Gastroesophageal sphincter (tissue), 3 donors: ENCODE measurements at regions not wholly inside any gene's neighbourhood (a gene's known extent, or its start where the extent isn't known, plus 50 kb on each side); places are given as distances from the start of the nearest gene placed in this dataset.

ENCODE experiments used
- EP300 ChIP-seq: sonication (generic); formaldehyde crosslinking; IDR thresholded peaks from one replicate; pipeline ENCODE4 v1.6.1; 2017; ENCODE audit warnings: antibody characterized with exemption, mild to moderate bottlenecking
- POLR2A ChIP-seq, 2 donors: fragments of 450-650 bp; IDR thresholded peaks; one replicate each; pipeline ENCODE4 v1.6.1; 2017; ENCODE audit warnings: antibody characterized with exemption in 2 of 2, mild to moderate bottlenecking in 2 of 2, moderate library complexity in 1 of 2
- POLR2AphosphoS5 ChIP-seq: sonication (generic); formaldehyde crosslinking; IDR thresholded peaks from one replicate; pipeline ENCODE4 v1.6.1; 2017; ENCODE audit warnings: antibody characterized with exemption
- TF ChIP-seq, protein P1 (sequence below), 4 experiments: fragments of 200-600 bp in 2 of 4; fragments of 450-650 bp in 2 of 4; sonication (generic) in 1 of 4; IDR thresholded peaks; one replicate each; pipeline ENCODE4 v1.5.1; 2017 to 2019; ENCODE audit warnings: antibody characterized with exemption in 4 of 4, mild to moderate bottlenecking in 2 of 4, moderate library complexity in 2 of 4

DNA sequence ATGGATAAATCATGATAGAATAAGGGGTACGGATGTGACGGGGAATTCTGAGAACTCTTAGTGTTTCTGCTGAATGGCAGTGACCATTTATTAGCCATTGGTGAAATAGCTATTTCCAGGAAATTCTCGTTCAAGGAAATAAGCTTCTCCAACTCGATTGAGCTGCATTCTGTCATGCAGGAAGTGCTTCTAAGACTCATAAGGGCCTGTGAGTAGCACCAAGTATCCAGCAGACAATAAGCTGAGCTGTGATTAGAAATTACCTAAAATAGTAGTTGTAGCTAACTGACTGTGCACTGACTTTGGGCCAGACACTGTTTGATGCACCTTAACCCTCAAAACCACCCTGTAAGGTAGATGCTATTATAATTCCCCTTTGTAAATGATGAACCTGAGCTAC, 107.8 kb upstream of the IRX5 start:
- TF ChIP-seq POLR2A (IDR thresholded peaks at IDR 0.05) (no peak), EP300 (no peak), POLR2AphosphoS5 (no peak)
- TF ChIP-seq, protein P1, sequence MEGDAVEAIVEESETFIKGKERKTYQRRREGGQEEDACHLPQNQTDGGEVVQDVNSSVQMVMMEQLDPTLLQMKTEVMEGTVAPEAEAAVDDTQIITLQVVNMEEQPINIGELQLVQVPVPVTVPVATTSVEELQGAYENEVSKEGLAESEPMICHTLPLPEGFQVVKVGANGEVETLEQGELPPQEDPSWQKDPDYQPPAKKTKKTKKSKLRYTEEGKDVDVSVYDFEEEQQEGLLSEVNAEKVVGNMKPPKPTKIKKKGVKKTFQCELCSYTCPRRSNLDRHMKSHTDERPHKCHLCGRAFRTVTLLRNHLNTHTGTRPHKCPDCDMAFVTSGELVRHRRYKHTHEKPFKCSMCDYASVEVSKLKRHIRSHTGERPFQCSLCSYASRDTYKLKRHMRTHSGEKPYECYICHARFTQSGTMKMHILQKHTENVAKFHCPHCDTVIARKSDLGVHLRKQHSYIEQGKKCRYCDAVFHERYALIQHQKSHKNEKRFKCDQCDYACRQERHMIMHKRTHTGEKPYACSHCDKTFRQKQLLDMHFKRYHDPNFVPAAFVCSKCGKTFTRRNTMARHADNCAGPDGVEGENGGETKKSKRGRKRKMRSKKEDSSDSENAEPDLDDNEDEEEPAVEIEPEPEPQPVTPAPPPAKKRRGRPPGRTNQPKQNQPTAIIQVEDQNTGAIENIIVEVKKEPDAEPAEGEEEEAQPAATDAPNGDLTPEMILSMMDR (IDR thresholded peaks at IDR 0.05), result no peak
